ENCODE measurements at regions not wholly inside any gene's neighbourhood (a gene's known extent, or its start where the extent isn't known, plus 50 kb on each side); places are given as distances from the start of the nearest gene placed in this dataset.

DNA sequence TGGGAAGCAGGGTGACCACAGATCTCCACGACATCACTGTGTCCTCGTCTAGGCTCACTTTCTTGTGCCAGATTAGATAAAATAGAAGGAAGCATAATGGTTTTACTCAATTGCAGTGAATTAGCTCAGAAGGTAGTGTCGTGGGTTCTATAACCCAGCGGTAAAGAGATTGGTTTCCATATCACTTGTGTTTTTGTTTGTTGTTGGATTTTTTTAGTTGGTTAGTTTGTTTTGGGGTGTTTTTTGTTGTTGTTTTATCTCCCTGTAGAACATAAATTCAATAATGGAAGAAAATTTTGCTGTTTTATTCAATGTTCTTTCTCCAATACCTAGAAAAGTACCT lies 85.9 kb upstream of the PRSS16 start:
- Histone ChIP-seq H2AFZ (ENCODE audit: low read depth, low read length) (no peak overlapping the region), H3K79me2 (ENCODE audit: insufficient read depth, low read length) (no peaks in the 10 kb centered on the region), H4K20me1 (ENCODE audit: insufficient read depth, low read length) (no peaks in the 10 kb centered on the region), H3K9me3 (ENCODE audit: insufficient read depth, low read depth, low read length) (no peaks in the 10 kb centered on the region), H3K27me3 (ENCODE audit: insufficient read depth, low read length) (peaks cover 4% of the 10 kb centered on the region), H3K27ac (ENCODE audit: low read depth, low read length) (no peak overlapping the region), H3K9ac (ENCODE audit: low read length) (no peak overlapping the region), H3K4me3 (ENCODE audit: insufficient read depth, low read depth, low read length) (no peak overlapping the region), H3K4me1 (ENCODE audit: insufficient read depth, low read length) (peaks cover 5% of the 10 kb centered on the region), H3K36me3 (ENCODE audit: insufficient read depth, low read length) (no peaks in the 10 kb centered on the region), H3K4me2 (ENCODE audit: low read length) (peak overlapping the region; percentile 27)
- H3K36me3 Mint-ChIP-seq (ENCODE audit: low read depth, unreplicated experiment): no peaks in the 10 kb centered on the region
- DNase-seq (ENCODE audit: low read depth) (no peak), FAIRE-seq (no peak)
- H3K27me3 Mint-ChIP-seq (ENCODE audit: low read depth, unreplicated experiment): peaks cover 7% of the 10 kb centered on the region
- H3K9me3 Mint-ChIP-seq (ENCODE audit: unreplicated experiment): no peaks in the 10 kb centered on the region
- H3K4me3 Mint-ChIP-seq (ENCODE audit: unreplicated experiment): no peak overlapping the region
- no peak overlapping the region for H3K27ac Mint-ChIP-seq (ENCODE audit: unreplicated experiment)
- TF ChIP-seq EZH2 (IDR thresholded peaks at IDR 0.05; ENCODE audit: insufficient read depth, low read length): no peak
- TF ChIP-seq CTCF (IDR thresholded peaks at IDR 0.05; ENCODE audit: insufficient read depth, low read depth, low read length): no peak
- no peaks in the 10 kb centered on the region for H3K4me1 Mint-ChIP-seq (ENCODE audit: low read depth, unreplicated experiment)

GRCh38 chr6:27161946-27162603 lies 85.4 kb upstream of the PRSS16 start:
- no peaks in the 10 kb centered on the region for H3K79me2 ChIP-seq (ENCODE audit: insufficient read depth, low read length)
- H3K4me3 ChIP-seq (ENCODE audit: insufficient read depth, low read depth, low read length): no peak overlapping the region
- no peaks in the 10 kb centered on the region for H4K20me1 ChIP-seq (ENCODE audit: insufficient read depth, low read length)
- no peak overlapping the region for H2AFZ ChIP-seq (ENCODE audit: low read depth, low read length)
- peak; percentile 53 for DNase-seq (ENCODE audit: low read depth)
- peaks cover 4% of the 10 kb centered on the region for H3K27me3 ChIP-seq (ENCODE audit: insufficient read depth, low read length)
- H3K27ac Mint-ChIP-seq (ENCODE audit: unreplicated experiment): no peak overlapping the region
- peak overlapping the region; percentile 27 for H3K4me2 ChIP-seq (ENCODE audit: low read length)
- no peaks in the 10 kb centered on the region for H3K4me1 Mint-ChIP-seq (ENCODE audit: low read depth, unreplicated experiment)
- H3K36me3 ChIP-seq (ENCODE audit: insufficient read depth, low read length): no peaks in the 10 kb centered on the region
- FAIRE-seq: peak; percentile 63
- H3K27ac ChIP-seq (ENCODE audit: low read depth, low read length): no peak overlapping the region
- H3K9me3 ChIP-seq (ENCODE audit: insufficient read depth, low read depth, low read length): no peaks in the 10 kb centered on the region
- no peak overlapping the region for H3K9ac ChIP-seq (ENCODE audit: low read length)
- no peaks in the 10 kb centered on the region for H3K9me3 Mint-ChIP-seq (ENCODE audit: unreplicated experiment)
- H3K4me3 Mint-ChIP-seq (ENCODE audit: unreplicated experiment): no peak overlapping the region
- no peak for TF ChIP-seq EZH2 (IDR thresholded peaks at IDR 0.05; ENCODE audit: insufficient read depth, low read length)
- peak; percentile 63 for TF ChIP-seq CTCF (IDR thresholded peaks at IDR 0.05; ENCODE audit: insufficient read depth, low read depth, low read length)
- H3K27me3 Mint-ChIP-seq (ENCODE audit: low read depth, unreplicated experiment): peaks cover 7% of the 10 kb centered on the region
- no peaks in the 10 kb centered on the region for H3K36me3 Mint-ChIP-seq (ENCODE audit: low read depth, unreplicated experiment)
- peaks cover 5% of the 10 kb centered on the region for H3K4me1 ChIP-seq (ENCODE audit: insufficient read depth, low read length)

DNA sequence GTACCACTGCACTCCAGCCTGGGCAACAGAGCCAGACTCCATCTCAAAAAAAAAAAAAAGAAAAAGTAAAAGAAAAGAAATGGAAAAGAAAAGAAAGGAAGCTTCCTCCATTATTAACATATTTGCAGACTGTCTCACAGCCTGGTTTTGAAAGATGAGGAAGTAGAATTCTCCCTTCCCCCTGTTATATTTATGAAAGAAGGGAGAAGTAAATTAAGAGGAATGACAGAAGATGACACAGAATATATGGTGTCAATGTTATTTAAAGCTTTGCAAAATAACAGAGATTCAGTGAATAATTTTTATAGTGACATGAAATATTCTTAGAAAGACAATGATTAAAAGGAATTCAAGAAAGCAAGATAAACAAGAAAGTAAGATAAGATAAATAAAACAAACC lies 83.7 kb upstream of the PRSS16 start:
- FAIRE-seq (no peak), DNase-seq (ENCODE audit: low read depth) (no peak)
- H3K27me3 Mint-ChIP-seq (ENCODE audit: low read depth, unreplicated experiment): no peaks in the 10 kb centered on the region
- H3K4me1 ChIP-seq (ENCODE audit: insufficient read depth, low read length): peaks cover 8% of the 10 kb centered on the region
- no peaks in the 10 kb centered on the region for H3K36me3 Mint-ChIP-seq (ENCODE audit: low read depth, unreplicated experiment)
- no peaks in the 10 kb centered on the region for H3K36me3 ChIP-seq (ENCODE audit: insufficient read depth, low read length)
- H3K27ac Mint-ChIP-seq (ENCODE audit: unreplicated experiment): no peak overlapping the region
- peaks cover 10% of the 10 kb centered on the region for H3K4me1 Mint-ChIP-seq (ENCODE audit: low read depth, unreplicated experiment)
- H3K27me3 ChIP-seq (ENCODE audit: insufficient read depth, low read length): peaks cover 4% of the 10 kb centered on the region
- no peaks in the 10 kb centered on the region for H4K20me1 ChIP-seq (ENCODE audit: insufficient read depth, low read length)
- H2AFZ ChIP-seq (ENCODE audit: low read depth, low read length): no peak overlapping the region
- H3K79me2 ChIP-seq (ENCODE audit: insufficient read depth, low read length): no peaks in the 10 kb centered on the region
- no peaks in the 10 kb centered on the region for H3K9me3 Mint-ChIP-seq (ENCODE audit: unreplicated experiment)
- no peak overlapping the region for H3K4me3 Mint-ChIP-seq (ENCODE audit: unreplicated experiment)
- H3K9me3 ChIP-seq (ENCODE audit: insufficient read depth, low read depth, low read length): no peaks in the 10 kb centered on the region
- TF ChIP-seq CTCF (IDR thresholded peaks at IDR 0.05; ENCODE audit: insufficient read depth, low read depth, low read length): no peak
- no peak overlapping the region for H3K4me3 ChIP-seq (ENCODE audit: insufficient read depth, low read depth, low read length)
- H3K4me2 ChIP-seq (ENCODE audit: low read length): no peak overlapping the region
- no peak overlapping the region for H3K9ac ChIP-seq (ENCODE audit: low read length)
- no peak overlapping the region for H3K27ac ChIP-seq (ENCODE audit: low read depth, low read length)

Measured in astrocyte (in vitro differentiated cells and primary cell).